ENCODE measurements at regions not wholly inside any gene's neighbourhood (a gene's known extent, or its start where the extent isn't known, plus 50 kb on each side); places are given as distances from the start of the nearest gene placed in this dataset.

DNA sequence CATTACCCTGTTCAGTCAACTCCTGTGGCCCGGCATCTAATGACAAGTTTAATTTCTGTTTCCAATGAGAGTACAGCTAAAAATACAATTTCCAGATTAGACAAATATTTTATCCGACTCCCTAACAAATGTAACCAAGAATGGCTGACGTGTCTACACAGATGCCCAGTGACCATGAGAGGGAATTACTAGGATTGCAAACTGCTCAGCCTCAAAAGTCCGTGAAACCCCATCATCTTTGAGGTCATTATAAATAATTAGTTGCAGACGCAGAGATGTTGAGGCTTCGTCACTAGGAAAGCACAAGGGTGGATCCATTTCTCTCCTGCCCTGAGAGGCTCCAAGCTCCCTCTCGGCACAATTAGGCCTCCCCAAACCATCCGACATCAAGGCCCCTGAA is 104.1 kb upstream of the ZNF507 start:
- DNase-seq (ENCODE audit: low spot score): no peak
- BruUV-seq (replicated peaks): no TSS peak

GRCh38 chr19:32241932-32242710 is 103.3 kb upstream of the ZNF507 start:
- TF ChIP-seq EZH2phosphoT487 (IDR thresholded peaks at IDR 0.05; ENCODE audit: borderline replicate concordance, low read depth, low read length): no peak
- no peak for TF ChIP-seq CTCF (conservative IDR thresholded peaks at IDR 0.05; ENCODE audit: low read length)
- CTCF ChIA-PET (ENCODE audit: unreplicated experiment): no interaction called here
- DNase-seq (ENCODE audit: low spot score): no peak

More for the DNA sequence above, 104.1 kb upstream of the ZNF507 start:
- no peaks in the 10 kb centered on the region for H3K9me2 ChIP-seq (ENCODE audit: insufficient read depth, low read length)
- no peak overlapping the region for H3K4me3 ChIP-seq (ENCODE audit: low read depth, low read length, poor library complexity, severe bottlenecking)
- H3K27ac ChIP-seq (ENCODE audit: low read depth, low read length, poor library complexity, severe bottlenecking): no peak overlapping the region
- H3K36me3 ChIP-seq (ENCODE audit: insufficient read depth, low read length): no peaks in the 10 kb centered on the region
- ChIA-PET POLR2A (no interaction called here), CTCF (ENCODE audit: unreplicated experiment) (no interaction called here)
- no peaks in the 10 kb centered on the region for H3K4me1 ChIP-seq (ENCODE audit: insufficient read depth, low read length, poor library complexity, severe bottlenecking)
- H2AFZ ChIP-seq (ENCODE audit: low read length): no peak overlapping the region
- no peaks in the 10 kb centered on the region for H3K79me2 ChIP-seq (ENCODE audit: insufficient read depth, low read depth, low read length)
- TF ChIP-seq CTCF (conservative IDR thresholded peaks at IDR 0.05; ENCODE audit: low read length): no peak
- no peak for TF ChIP-seq EZH2phosphoT487 (IDR thresholded peaks at IDR 0.05; ENCODE audit: borderline replicate concordance, low read depth, low read length)
- H4K20me1 ChIP-seq (ENCODE audit: insufficient read depth, low read length): no peaks in the 10 kb centered on the region
- intact Hi-C loops (cut with micrococcal nuclease; ENCODE audit: unreplicated experiment): no loop called here
- no peaks in the 10 kb centered on the region for H3K9me3 ChIP-seq (ENCODE audit: low read length)
- H3K4me2 ChIP-seq (ENCODE audit: low read length): no peak overlapping the region

GRCh38 chr19:32246006-32246405 is 99.4 kb upstream of the ZNF507 start:
- TF ChIP-seq CTCF (conservative IDR thresholded peaks at IDR 0.05; ENCODE audit: low read length) (no peak), EZH2phosphoT487 (IDR thresholded peaks at IDR 0.05; ENCODE audit: borderline replicate concordance, low read depth, low read length) (no peak)
- Histone ChIP-seq H3K9me2 (ENCODE audit: insufficient read depth, low read length) (no peaks in the 10 kb centered on the region), H4K20me1 (ENCODE audit: insufficient read depth, low read length) (no peaks in the 10 kb centered on the region), H3K27ac (ENCODE audit: low read depth, low read length, poor library complexity, severe bottlenecking) (no peak overlapping the region), H3K4me1 (ENCODE audit: insufficient read depth, low read length, poor library complexity, severe bottlenecking) (no peaks in the 10 kb centered on the region), H3K4me3 (ENCODE audit: low read depth, low read length, poor library complexity, severe bottlenecking) (no peak overlapping the region), H2AFZ (ENCODE audit: low read length) (no peak overlapping the region), H3K4me2 (ENCODE audit: low read length) (no peak overlapping the region), H3K9me3 (ENCODE audit: low read length) (no peaks in the 10 kb centered on the region), H3K36me3 (ENCODE audit: insufficient read depth, low read length) (no peaks in the 10 kb centered on the region), H3K79me2 (ENCODE audit: insufficient read depth, low read depth, low read length) (no peaks in the 10 kb centered on the region)
- intact Hi-C loops (cut with micrococcal nuclease; ENCODE audit: unreplicated experiment): no loop called here
- ChIA-PET POLR2A (no interaction called here), CTCF (ENCODE audit: unreplicated experiment) (no interaction called here)
- DNase-seq (ENCODE audit: low spot score): no peak
- no TSS peak for BruUV-seq (replicated peaks)

More at GRCh38 chr19:32241932-32242710, 103.3 kb upstream of the ZNF507 start:
- H3K9me3 ChIP-seq (ENCODE audit: low read length): no peaks in the 10 kb centered on the region
- BruUV-seq (replicated peaks): no TSS peak
- H3K4me3 ChIP-seq (ENCODE audit: low read depth, low read length, poor library complexity, severe bottlenecking): no peak overlapping the region
- POLR2A ChIA-PET: no interaction called here
- H2AFZ ChIP-seq (ENCODE audit: low read length): no peak overlapping the region
- no peak overlapping the region for H3K27ac ChIP-seq (ENCODE audit: low read depth, low read length, poor library complexity, severe bottlenecking)
- H3K4me1 ChIP-seq (ENCODE audit: insufficient read depth, low read length, poor library complexity, severe bottlenecking): no peaks in the 10 kb centered on the region
- H3K79me2 ChIP-seq (ENCODE audit: insufficient read depth, low read depth, low read length): no peaks in the 10 kb centered on the region
- no peaks in the 10 kb centered on the region for H4K20me1 ChIP-seq (ENCODE audit: insufficient read depth, low read length)
- H3K4me2 ChIP-seq (ENCODE audit: low read length): no peak overlapping the region
- intact Hi-C loops (cut with micrococcal nuclease; ENCODE audit: unreplicated experiment): no loop called here
- H3K9me2 ChIP-seq (ENCODE audit: insufficient read depth, low read length): no peaks in the 10 kb centered on the region
- H3K36me3 ChIP-seq (ENCODE audit: insufficient read depth, low read length): no peaks in the 10 kb centered on the region
